22Rv1 (cell line): ENCODE measurements at regions not wholly inside any gene's neighbourhood (a gene's known extent, or its start where the extent isn't known, plus 50 kb on each side); places are given as distances from the start of the nearest gene placed in this dataset.

Experiments
- CTCF ChIP-seq: fragments of 450-650 bp; IDR thresholded peaks from 2 replicates; pipeline ENCODE4 v1.5.1; 2017; ENCODE audit warnings: mild to moderate bottlenecking
- ZFX ChIP-seq: fragments of 450-650 bp; IDR thresholded peaks from 2 replicates; pipeline ENCODE4 v1.6.1; 2017; ENCODE audit warnings: antibody characterized with exemption, borderline replicate concordance

GRCh38 chr2:129799036-129799958 is 180.2 kb upstream of the RAB6C start:
- TF ChIP-seq CTCF (no peak), ZFX (no peak)
